A673 (cell line): ENCODE measurements at regions not wholly inside any gene's neighbourhood (a gene's known extent, or its start where the extent isn't known, plus 50 kb on each side); places are given as distances from the start of the nearest gene placed in this dataset.

Source experiments
- CTCF ChIP-seq: fragments of 300-800, 200-600 bp; sonication (generic); conservative IDR thresholded peaks from 2 replicates; pipeline ENCODE4 v1.5.1; 2017; ENCODE audit warnings: low read depth, mild to moderate bottlenecking, antibody characterized with exemption, low read length, moderate library complexity, mixed read lengths
- EZH2 ChIP-seq: fragments of 200-600 bp; sonication (generic); IDR thresholded peaks from 2 replicates; pipeline ENCODE4 v1.6.1; 2017; ENCODE audit warnings: borderline replicate concordance, low read depth, mild to moderate bottlenecking, mixed read lengths, antibody characterized with exemption, low read length; ENCODE audit not compliant: poor library complexity, severe bottlenecking

GRCh38 chrX:87098477-87098876 is 419.1 kb upstream of the KLHL4 start:
- TF ChIP-seq CTCF (no peak), EZH2 (no peak)
